ENCODE measurements at regions not wholly inside any gene's neighbourhood (a gene's known extent, or its start where the extent isn't known, plus 50 kb on each side); places are given as distances from the start of the nearest gene placed in this dataset.
"Not testable (repeated sequence)": the region's sequence is repeated elsewhere in the genome, so short reads cannot be mapped to it uniquely, and the experiment has no call there.

- DNase-seq (ENCODE audit: low read depth in 2 of 2) = no peak
Measured at GRCh38 chr3:20254268-20255117, 68.5 kb upstream of the SGO1 start.

- DNase-seq (ENCODE audit: low read depth in 2 of 2) = no peak
Measured at GRCh38 chr3:20250786-20251185, 64.8 kb upstream of the SGO1 start.

- DNase-seq (ENCODE audit: low read depth in 2 of 2) = no peak
Measured at GRCh38 chr3:20250314-20250713, 64.3 kb upstream of the SGO1 start.

GRCh38 chr3:20246662-20247061 lies 60.7 kb upstream of the SGO1 start:
- DNase-seq (ENCODE audit: low read depth in 2 of 2) = no peak

- no peak for DNase-seq (ENCODE audit: low read depth in 2 of 2)
Measured at GRCh38 chr3:20245781-20246180, 59.8 kb upstream of the SGO1 start.

- DNase-seq (ENCODE audit: low read depth in 2 of 2) = no peak
Measured at GRCh38 chr3:20240154-20240883, 54.3 kb upstream of the SGO1 start.

- DNase-seq (ENCODE audit: low read depth in 2 of 2) = not testable (repeated sequence)
Measured at GRCh38 chr3:20238199-20238598, 52.2 kb upstream of the SGO1 start.

- no peak for DNase-seq (ENCODE audit: low read depth in 2 of 2)
Measured at GRCh38 chr3:20236603-20237002, 50.6 kb upstream of the SGO1 start.

All from fibroblast of skin of left quadriceps (primary cell).